Smooth muscle cell (in vitro differentiated cells): ENCODE measurements at regions not wholly inside any gene's neighbourhood (a gene's known extent, or its start where the extent isn't known, plus 50 kb on each side); places are given as distances from the start of the nearest gene placed in this dataset.
A peak's percentile ranks its signal among the peaks of the same experiment; 100 is the strongest.

Source experiments
- DNase-seq: peaks from one replicate; lab custom pipeline; 2025; ENCODE audit not compliant: unreplicated experiment; lab: John Stamatoyannopoulos, UW
- H2AFZ ChIP-seq: fragments of 200-600 bp; sonication (generic); 2 replicates; pipeline ENCODE4 v1.6.0; 2016; ENCODE audit warnings: antibody characterized with exemption, low read depth, mild to moderate bottlenecking
- H3F3A ChIP-seq: fragments of 200-600 bp; sonication (generic); 2 replicates; pipeline ENCODE4 v1.6.0; 2017; ENCODE audit warnings: antibody characterized with exemption, low read depth
- H3K27ac ChIP-seq: fragments of 200-600 bp; sonication (generic); 2 replicates; pipeline ENCODE4 v1.5.1; 2016; ENCODE audit warnings: low read depth, mild to moderate bottlenecking
- H3K27me3 ChIP-seq: fragments of 200-600 bp; sonication (generic); 2 replicates; pipeline ENCODE4 v1.6.1; 2016; ENCODE audit warnings: low read depth, mild to moderate bottlenecking
- H3K36me3 ChIP-seq: fragments of 200-600 bp; sonication (generic); 2 replicates; pipeline ENCODE4 v1.5.1; 2016; ENCODE audit warnings: low read depth
- H3K4me1 ChIP-seq: fragments of 200-600 bp; sonication (generic); 2 replicates; pipeline ENCODE4 v1.5.1; 2016; ENCODE audit warnings: low read depth
- H3K4me2 ChIP-seq: fragments of 200-600 bp; sonication (generic); 2 replicates; pipeline ENCODE4 v1.6.0; 2016; ENCODE audit warnings: mild to moderate bottlenecking
- H3K4me3 ChIP-seq: fragments of 200-600 bp; sonication (generic); 2 replicates; pipeline ENCODE4 v1.5.1; 2016; ENCODE audit warnings: mild to moderate bottlenecking
- H3K79me2 ChIP-seq: fragments of 200-600 bp; sonication (generic); 2 replicates; pipeline ENCODE4 v1.6.0; 2016; ENCODE audit warnings: low read depth, mild to moderate bottlenecking
- H3K9ac ChIP-seq: fragments of 200-600 bp; sonication (generic); 2 replicates; pipeline ENCODE4 v1.6.0; 2016; ENCODE audit warnings: low read depth
- H3K9me3 ChIP-seq: fragments of 200-600 bp; sonication (generic); replicated peaks from 2 replicates; pipeline ENCODE4 v1.5.1; 2016; ENCODE audit warnings: low read depth
- H4K20me1 ChIP-seq: fragments of 200-600 bp; sonication (generic); 2 replicates; pipeline ENCODE4 v1.6.0; 2016; ENCODE audit warnings: low read depth
- WGBS: methylation state at CpG from one replicate; pipeline ENCODE4 v1.1.7; 2016; ENCODE audit warnings: low lambda C conversion rate; 5-methylcytosine and 5-hydroxymethylcytosine counted together
- TF ChIP-seq, protein P1 (sequence below): fragments of 200-600 bp; sonication (generic); IDR thresholded peaks from 2 replicates; pipeline ENCODE4 v1.5.1; 2017; ENCODE audit warnings: borderline replicate concordance, mild to moderate bottlenecking, antibody characterized with exemption; ENCODE audit not compliant: insufficient read depth, poor library complexity, severe bottlenecking

DNA sequence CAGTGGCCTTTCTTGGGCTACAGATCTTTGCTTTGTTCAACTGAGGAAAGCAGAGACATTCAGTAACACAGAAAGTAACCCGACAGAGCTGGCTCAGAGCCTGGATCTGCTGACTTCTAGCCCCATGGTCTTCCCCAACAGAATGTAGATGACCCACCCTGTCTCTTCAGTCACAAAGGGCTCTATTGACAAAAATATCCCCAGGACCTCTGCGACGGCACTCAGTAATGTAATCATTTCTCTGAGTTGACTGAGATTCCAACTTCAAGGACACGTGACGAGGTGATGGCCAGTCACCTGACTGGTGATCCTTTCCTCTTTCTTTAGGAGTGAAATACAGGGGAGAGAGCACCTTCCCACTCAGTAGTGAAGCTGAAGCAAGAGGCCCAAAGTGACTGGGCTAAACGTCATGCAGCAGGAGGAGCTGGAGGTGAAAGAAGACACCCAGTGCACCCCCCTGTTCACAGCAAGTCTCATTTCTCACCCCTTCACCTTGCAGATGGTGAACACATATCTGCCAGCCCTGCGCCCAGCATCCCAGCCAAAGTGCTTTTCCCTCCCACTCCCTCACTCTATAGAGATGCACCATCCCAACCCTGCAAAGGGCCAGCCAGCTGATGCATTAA is 179.2 kb upstream of the EGLN3 start:
- WGBS, result 82% methylated on average over 7 of the region's 7 CpGs
- no peak for DNase-seq
- H3K9me3 ChIP-seq, result no peaks in the 10 kb centered on the region
- no peak overlapping the region for H3K4me2 ChIP-seq
- H3K36me3 ChIP-seq, result no peaks in the 10 kb centered on the region
- no peaks in the 10 kb centered on the region for H4K20me1 ChIP-seq
- H3K4me1 ChIP-seq, result peaks cover 6% of the 10 kb centered on the region
- peak overlapping the region; percentile 71 for H3K9ac ChIP-seq
- no peak overlapping the region for H3K4me3 ChIP-seq
- H3K79me2 ChIP-seq, result no peaks in the 10 kb centered on the region
- no peaks in the 10 kb centered on the region for H3F3A ChIP-seq
- H3K27ac ChIP-seq, result peak overlapping the region; percentile 96
- H3K27me3 ChIP-seq, result no peaks in the 10 kb centered on the region
- H2AFZ ChIP-seq, result no peak overlapping the region
- TF ChIP-seq, protein P1, sequence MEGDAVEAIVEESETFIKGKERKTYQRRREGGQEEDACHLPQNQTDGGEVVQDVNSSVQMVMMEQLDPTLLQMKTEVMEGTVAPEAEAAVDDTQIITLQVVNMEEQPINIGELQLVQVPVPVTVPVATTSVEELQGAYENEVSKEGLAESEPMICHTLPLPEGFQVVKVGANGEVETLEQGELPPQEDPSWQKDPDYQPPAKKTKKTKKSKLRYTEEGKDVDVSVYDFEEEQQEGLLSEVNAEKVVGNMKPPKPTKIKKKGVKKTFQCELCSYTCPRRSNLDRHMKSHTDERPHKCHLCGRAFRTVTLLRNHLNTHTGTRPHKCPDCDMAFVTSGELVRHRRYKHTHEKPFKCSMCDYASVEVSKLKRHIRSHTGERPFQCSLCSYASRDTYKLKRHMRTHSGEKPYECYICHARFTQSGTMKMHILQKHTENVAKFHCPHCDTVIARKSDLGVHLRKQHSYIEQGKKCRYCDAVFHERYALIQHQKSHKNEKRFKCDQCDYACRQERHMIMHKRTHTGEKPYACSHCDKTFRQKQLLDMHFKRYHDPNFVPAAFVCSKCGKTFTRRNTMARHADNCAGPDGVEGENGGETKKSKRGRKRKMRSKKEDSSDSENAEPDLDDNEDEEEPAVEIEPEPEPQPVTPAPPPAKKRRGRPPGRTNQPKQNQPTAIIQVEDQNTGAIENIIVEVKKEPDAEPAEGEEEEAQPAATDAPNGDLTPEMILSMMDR, result no peak

DNA sequence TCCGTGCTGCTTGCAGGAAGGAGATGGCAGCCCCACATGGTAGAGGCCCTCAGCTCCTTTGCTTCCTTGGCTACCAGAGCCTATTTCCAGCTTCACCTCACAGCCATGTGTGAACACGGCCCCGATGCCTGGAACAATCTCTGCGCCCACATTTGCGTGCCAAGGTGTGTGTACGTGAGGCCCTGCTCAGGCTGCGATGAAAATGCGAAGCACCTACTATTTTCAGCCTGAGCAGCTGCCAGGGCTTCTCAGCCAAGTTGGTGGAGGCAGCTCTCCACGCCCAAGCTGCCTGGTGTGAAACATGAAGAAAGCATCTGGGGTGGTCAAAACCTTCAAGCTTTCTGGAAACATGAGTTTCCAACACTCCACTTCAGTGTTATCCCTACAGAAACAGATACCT is 177.8 kb upstream of the EGLN3 start:
- Histone ChIP-seq H4K20me1 (no peaks in the 10 kb centered on the region), H2AFZ (no peak overlapping the region), H3K27ac (no peak overlapping the region), H3K4me1 (peaks cover 6% of the 10 kb centered on the region), H3K27me3 (no peaks in the 10 kb centered on the region), H3K4me3 (no peak overlapping the region), H3K79me2 (no peaks in the 10 kb centered on the region), H3K9me3 (no peaks in the 10 kb centered on the region), H3F3A (no peaks in the 10 kb centered on the region), H3K4me2 (no peak overlapping the region), H3K36me3 (no peaks in the 10 kb centered on the region), H3K9ac (no peak overlapping the region)
- no peak for DNase-seq
- WGBS, result 99% methylated on average over 9 of the region's 9 CpGs
- TF ChIP-seq, protein P1, result no peak

GRCh38 chr14:34126586-34126985 is 175.7 kb upstream of the EGLN3 start:
- H3K9me3 ChIP-seq, result no peaks in the 10 kb centered on the region
- H2AFZ ChIP-seq, result no peak overlapping the region
- H3K79me2 ChIP-seq, result no peaks in the 10 kb centered on the region
- no peak overlapping the region for H3K4me2 ChIP-seq
- TF ChIP-seq, protein P1, result no peak
- 94% methylated on average over 4 of the region's 4 CpGs for WGBS
- no peak for DNase-seq
- H3F3A ChIP-seq, result no peaks in the 10 kb centered on the region
- H3K27ac ChIP-seq, result no peak overlapping the region
- no peaks in the 10 kb centered on the region for H4K20me1 ChIP-seq
- H3K4me1 ChIP-seq, result peaks cover 6% of the 10 kb centered on the region
- no peaks in the 10 kb centered on the region for H3K27me3 ChIP-seq
- no peak overlapping the region for H3K9ac ChIP-seq
- no peaks in the 10 kb centered on the region for H3K36me3 ChIP-seq
- H3K4me3 ChIP-seq, result no peak overlapping the region

- TF ChIP-seq, protein P1, result no peak
- Histone ChIP-seq H3F3A (no peaks in the 10 kb centered on the region), H3K79me2 (no peaks in the 10 kb centered on the region), H4K20me1 (no peaks in the 10 kb centered on the region), H3K9me3 (no peaks in the 10 kb centered on the region), H2AFZ (no peak overlapping the region), H3K9ac (no peak overlapping the region), H3K4me3 (no peak overlapping the region), H3K4me1 (no peaks in the 10 kb centered on the region), H3K4me2 (no peak overlapping the region), H3K27ac (no peak overlapping the region), H3K27me3 (no peaks in the 10 kb centered on the region), H3K36me3 (no peaks in the 10 kb centered on the region)
- no peak for DNase-seq
- WGBS, result 80% methylated on average over 4 of the region's 4 CpGs
Observed at GRCh38 chr14:34124585-34124984, 173.7 kb upstream of the EGLN3 start.
